ENCODE measurements at regions not wholly inside any gene's neighbourhood (a gene's known extent, or its start where the extent isn't known, plus 50 kb on each side); places are given as distances from the start of the nearest gene placed in this dataset.

- TF ChIP-seq POLR2A (IDR thresholded peaks at IDR 0.05) = no peak
- TF ChIP-seq CTCF (IDR thresholded peaks at IDR 0.05) = no peak
These were observed 309.2 kb upstream of the CCL2 start for GRCh38 chr17:33945646-33946546.

Measured in testis (tissue), 2 donors.